ENCODE measurements at regions not wholly inside any gene's neighbourhood (a gene's known extent, or its start where the extent isn't known, plus 50 kb on each side); places are given as distances from the start of the nearest gene placed in this dataset.
A peak's percentile ranks its signal among the peaks of the same experiment; 100 is the strongest.
"Not testable (repeated sequence)": the region's sequence is repeated elsewhere in the genome, so short reads cannot be mapped to it uniquely, and the experiment has no call there.

GRCh38 chr10:11403646-11404045 lies 207.8 kb downstream of the USP6NL start:
- not testable (repeated sequence) for DNase-seq (ENCODE audit: low read depth in 2 of 2)

- peak; percentile 14 to 34 for DNase-seq (ENCODE audit: low read depth in 2 of 2)
These were observed 208.3 kb downstream of the USP6NL start for GRCh38 chr10:11403116-11403515.

- no peak for DNase-seq (ENCODE audit: low read depth in 2 of 2)
These were observed 209.1 kb downstream of the USP6NL start for GRCh38 chr10:11402392-11402791.

- DNase-seq (ENCODE audit: low read depth in 2 of 2): no peak
These were observed 209.9 kb downstream of the USP6NL start for GRCh38 chr10:11401264-11402235.

GRCh38 chr10:11397980-11398580 lies 213.4 kb downstream of the USP6NL start:
- DNase-seq (ENCODE audit: low read depth in 2 of 2): no peak

GRCh38 chr10:11397077-11397965 lies 214.1 kb downstream of the USP6NL start:
- no peak for DNase-seq (ENCODE audit: low read depth in 2 of 2)

- no peak for DNase-seq (ENCODE audit: low read depth in 2 of 2)
These were observed 215.0 kb downstream of the USP6NL start for GRCh38 chr10:11396311-11396955.

GRCh38 chr10:11395581-11396310 lies 215.7 kb downstream of the USP6NL start:
- DNase-seq (ENCODE audit: low read depth in 2 of 2): no peak

- DNase-seq (ENCODE audit: low read depth in 2 of 2): no peak
These were observed 216.3 kb downstream of the USP6NL start for GRCh38 chr10:11395161-11395560.

- no peak for DNase-seq (ENCODE audit: low read depth in 2 of 2)
These were observed 217.6 kb downstream of the USP6NL start for GRCh38 chr10:11393858-11394257.

GRCh38 chr10:11392776-11393175 lies 218.7 kb downstream of the USP6NL start:
- DNase-seq (ENCODE audit: low read depth in 2 of 2): no peak

GRCh38 chr10:11388996-11389395 lies 222.5 kb downstream of the USP6NL start:
- DNase-seq (ENCODE audit: low read depth in 2 of 2): no peak

- DNase-seq (ENCODE audit: low read depth in 2 of 2): no peak
These were observed 223.8 kb downstream of the USP6NL start for GRCh38 chr10:11387551-11388222.

- DNase-seq (ENCODE audit: low read depth in 2 of 2): no peak
These were observed 224.4 kb downstream of the USP6NL start for GRCh38 chr10:11387044-11387443.

All from stimulated activated CD8-positive, alpha-beta memory T cell treated with anti-CD3 and anti-CD28 coated beads, Interleukin-7, amount 100 ng/mL, for 1 hour (primary cell).